RWPE2 (cell line): ENCODE measurements at regions not wholly inside any gene's neighbourhood (a gene's known extent, or its start where the extent isn't known, plus 50 kb on each side); places are given as distances from the start of the nearest gene placed in this dataset.

Source experiments
- ATAC-seq: fragments of 200-7000 bp; cut with Tn5 transposase; 3 replicates; pipeline ENCODE4 v1.9.1; 2021; ENCODE audit warnings: low read depth
- DNase-seq: peaks from one replicate; pipeline ENCODE4 v3.0.0-alpha.2; 2020; ENCODE audit warnings: low spot score
- H3K27ac ChIP-seq: fragments of 450-650 bp; 2 replicates; pipeline ENCODE4 v1.5.1; 2017; ENCODE audit warnings: mild to moderate bottlenecking; ENCODE audit not compliant: poor library complexity, severe bottlenecking
- H3K27me3 ChIP-seq: fragments of 250-450 bp; sonication (Bioruptor Pico); 2 replicates; pipeline ENCODE4 v1.5.1; 2021; ENCODE audit warnings: mild to moderate bottlenecking, moderate library complexity; ENCODE audit not compliant: insufficient read depth, poor library complexity, severe bottlenecking
- H3K36me3 ChIP-seq: fragments of 250-450 bp; sonication (Bioruptor Pico); 2 replicates; pipeline ENCODE4 v1.5.1; 2020; ENCODE audit warnings: low read depth, mild to moderate bottlenecking, moderate library complexity
- H3K4me1 ChIP-seq: fragments of 250-450 bp; sonication (Bioruptor Pico); 2 replicates; pipeline ENCODE4 v1.5.1; 2021; ENCODE audit warnings: mild to moderate bottlenecking, moderate library complexity; ENCODE audit not compliant: insufficient read depth, poor library complexity, severe bottlenecking
- H3K4me3 ChIP-seq: fragments of 250-450 bp; sonication (Bioruptor Pico); 2 replicates; pipeline ENCODE4 v1.5.1; 2021; ENCODE audit warnings: mild to moderate bottlenecking, moderate library complexity; ENCODE audit not compliant: severe bottlenecking
- H3K9me3 ChIP-seq: fragments of 250-450 bp; sonication (Bioruptor Pico); 2 replicates; pipeline ENCODE4 v1.5.1; 2021; ENCODE audit warnings: mild to moderate bottlenecking, moderate library complexity; ENCODE audit not compliant: severe bottlenecking
- TF ChIP-seq, protein P1 (sequence below): fragments of 450-650 bp; IDR thresholded peaks from one replicate; pipeline ENCODE4 v1.5.1; 2017; ENCODE audit warnings: mild to moderate bottlenecking, moderate library complexity; ENCODE audit not compliant: poor library complexity, severe bottlenecking

DNA sequence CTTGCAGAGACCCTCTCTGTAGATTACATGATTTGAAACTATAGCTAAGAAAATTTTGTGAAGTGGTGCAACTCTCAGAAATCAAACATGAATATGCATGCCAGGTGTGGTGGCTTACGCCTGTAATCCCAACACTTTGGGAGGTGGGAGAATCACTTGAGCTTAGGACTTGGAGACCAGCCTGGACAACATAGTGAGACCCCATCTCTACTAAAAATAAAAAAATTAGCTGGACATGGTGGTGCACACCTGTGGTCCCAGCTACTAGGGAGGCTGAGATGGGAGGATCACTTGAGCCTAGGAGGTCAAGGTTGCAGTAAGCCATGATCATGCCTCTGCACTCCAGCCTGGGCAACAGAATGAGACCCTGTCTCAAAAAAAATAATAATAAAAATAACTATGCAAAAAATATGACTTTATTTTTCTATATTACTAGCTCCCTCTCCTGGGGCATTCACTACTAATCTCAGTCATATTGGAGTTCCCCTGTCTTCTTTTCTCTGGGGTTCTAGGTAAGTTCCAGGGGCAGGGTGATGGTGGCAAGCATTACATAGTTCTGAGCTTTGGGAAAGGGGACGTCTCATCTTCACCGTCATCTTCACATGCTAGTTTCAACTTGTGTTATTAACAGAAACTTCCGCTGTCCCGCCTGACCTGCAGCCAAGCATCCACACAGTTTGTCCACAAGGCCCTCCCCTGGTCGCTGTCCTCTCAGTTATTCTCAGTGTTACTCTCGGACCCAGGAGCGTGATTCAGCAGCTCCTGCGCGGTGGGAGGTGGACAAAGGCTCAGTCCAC is 96.8 kb upstream of the MBOAT2 start:
- Histone ChIP-seq H3K9me3 (no peaks in the 10 kb centered on the region), H3K27ac (no peak overlapping the region), H3K27me3 (no peaks in the 10 kb centered on the region), H3K4me3 (no peak overlapping the region), H3K4me1 (peaks cover 18% of the 10 kb centered on the region), H3K36me3 (no peaks in the 10 kb centered on the region)
- DNase-seq: no peak
- no peak for ATAC-seq
- TF ChIP-seq, protein P1, sequence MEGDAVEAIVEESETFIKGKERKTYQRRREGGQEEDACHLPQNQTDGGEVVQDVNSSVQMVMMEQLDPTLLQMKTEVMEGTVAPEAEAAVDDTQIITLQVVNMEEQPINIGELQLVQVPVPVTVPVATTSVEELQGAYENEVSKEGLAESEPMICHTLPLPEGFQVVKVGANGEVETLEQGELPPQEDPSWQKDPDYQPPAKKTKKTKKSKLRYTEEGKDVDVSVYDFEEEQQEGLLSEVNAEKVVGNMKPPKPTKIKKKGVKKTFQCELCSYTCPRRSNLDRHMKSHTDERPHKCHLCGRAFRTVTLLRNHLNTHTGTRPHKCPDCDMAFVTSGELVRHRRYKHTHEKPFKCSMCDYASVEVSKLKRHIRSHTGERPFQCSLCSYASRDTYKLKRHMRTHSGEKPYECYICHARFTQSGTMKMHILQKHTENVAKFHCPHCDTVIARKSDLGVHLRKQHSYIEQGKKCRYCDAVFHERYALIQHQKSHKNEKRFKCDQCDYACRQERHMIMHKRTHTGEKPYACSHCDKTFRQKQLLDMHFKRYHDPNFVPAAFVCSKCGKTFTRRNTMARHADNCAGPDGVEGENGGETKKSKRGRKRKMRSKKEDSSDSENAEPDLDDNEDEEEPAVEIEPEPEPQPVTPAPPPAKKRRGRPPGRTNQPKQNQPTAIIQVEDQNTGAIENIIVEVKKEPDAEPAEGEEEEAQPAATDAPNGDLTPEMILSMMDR: no peak

DNA sequence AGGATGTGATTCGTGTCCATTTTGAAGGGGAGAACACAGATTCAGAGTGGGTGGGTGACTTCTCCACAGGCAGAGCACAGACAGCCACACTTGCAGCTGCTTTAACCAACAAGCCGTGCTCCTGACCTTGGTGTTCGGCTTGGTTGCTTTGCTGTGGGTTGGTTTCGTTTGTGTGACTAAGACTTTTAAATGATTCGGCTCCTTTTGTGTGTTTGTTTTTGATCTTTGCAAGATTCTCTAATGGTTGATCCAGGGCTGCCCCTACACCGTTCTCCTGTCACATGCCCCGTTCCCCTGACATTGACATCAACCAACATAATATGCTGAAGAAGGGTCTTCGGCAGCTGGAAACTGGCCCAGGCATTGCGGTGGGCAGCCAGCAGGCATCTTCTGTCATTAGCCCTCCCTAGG is 95.9 kb upstream of the MBOAT2 start:
- no peak for DNase-seq
- H3K4me1 ChIP-seq: peaks cover 18% of the 10 kb centered on the region
- TF ChIP-seq, protein P1: no peak
- no peak for ATAC-seq
- H3K4me3 ChIP-seq: no peak overlapping the region
- no peak overlapping the region for H3K27ac ChIP-seq
- H3K27me3 ChIP-seq: no peaks in the 10 kb centered on the region
- H3K36me3 ChIP-seq: no peaks in the 10 kb centered on the region
- H3K9me3 ChIP-seq: no peaks in the 10 kb centered on the region

DNA sequence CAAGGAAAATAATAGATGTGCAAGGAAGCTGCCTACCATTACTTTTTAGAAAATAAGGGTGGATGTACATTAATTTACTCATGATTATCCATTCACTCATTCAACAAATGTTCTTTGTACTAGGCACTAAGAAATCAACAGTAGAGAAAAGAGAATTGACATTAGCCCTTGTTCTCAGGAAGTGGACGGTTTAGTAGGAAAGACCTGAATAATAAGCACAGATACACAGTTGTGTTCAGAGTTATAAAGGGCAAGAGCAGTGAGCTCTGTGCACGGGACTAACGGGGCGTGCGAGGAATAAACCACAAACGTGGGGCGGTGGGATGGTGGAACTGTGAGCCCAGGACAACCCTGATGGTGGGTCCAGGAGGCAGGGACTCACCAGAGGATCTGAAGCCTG is 94.4 kb upstream of the MBOAT2 start:
- Histone ChIP-seq H3K27me3 (no peaks in the 10 kb centered on the region), H3K27ac (no peak overlapping the region), H3K36me3 (no peaks in the 10 kb centered on the region), H3K9me3 (no peaks in the 10 kb centered on the region), H3K4me3 (no peak overlapping the region), H3K4me1 (peaks cover 5% of the 10 kb centered on the region)
- TF ChIP-seq, protein P1: no peak
- DNase-seq (no peak), ATAC-seq (no peak)

DNA sequence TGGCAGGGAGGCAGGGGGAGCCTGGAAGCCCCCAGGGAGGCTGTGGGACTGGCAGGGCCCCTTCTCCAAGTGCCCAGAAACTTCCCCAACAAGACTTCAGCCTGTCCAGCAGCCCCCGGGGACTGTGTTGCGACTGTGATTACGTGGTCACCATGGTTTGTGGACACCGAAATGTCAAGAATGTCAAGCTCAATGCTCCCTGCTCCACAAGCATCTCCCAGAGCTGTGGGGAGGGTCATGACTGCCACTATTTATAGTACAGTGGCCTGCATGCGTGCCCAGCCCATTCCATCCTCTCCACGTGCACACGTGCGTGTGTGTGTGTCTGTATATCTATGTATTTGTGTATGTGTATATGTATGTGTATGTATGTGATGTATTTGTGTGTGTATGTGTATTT is 93.8 kb upstream of the MBOAT2 start:
- TF ChIP-seq, protein P1: no peak
- Histone ChIP-seq H3K27me3 (no peaks in the 10 kb centered on the region), H3K4me1 (peaks cover under 1% of the 10 kb centered on the region), H3K4me3 (no peak overlapping the region), H3K9me3 (no peaks in the 10 kb centered on the region), H3K27ac (no peak overlapping the region), H3K36me3 (no peaks in the 10 kb centered on the region)
- DNase-seq (no peak), ATAC-seq (no peak)

DNA sequence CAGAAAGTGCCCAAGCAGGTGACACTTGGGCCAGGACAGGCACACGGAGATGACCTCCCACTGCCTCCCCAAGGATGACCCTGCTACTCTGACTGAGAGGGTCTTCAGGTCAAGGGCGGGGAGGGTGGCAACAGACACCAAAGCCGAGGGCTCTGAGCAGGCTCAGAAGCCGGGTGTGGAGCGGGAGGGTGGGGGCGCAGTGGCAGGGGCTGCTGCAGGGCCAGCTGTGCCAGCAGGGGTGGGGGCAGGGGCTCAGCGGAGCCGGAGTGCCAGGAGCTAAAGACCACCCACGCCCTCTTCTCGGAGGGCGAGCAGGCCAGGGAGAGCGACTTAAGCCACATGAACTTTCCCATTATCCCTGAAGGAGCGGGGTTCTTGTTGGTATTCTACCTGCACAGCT is 93.3 kb upstream of the MBOAT2 start:
- H3K27me3 ChIP-seq: no peaks in the 10 kb centered on the region
- DNase-seq (no peak), ATAC-seq (no peak)
- peaks cover 6% of the 10 kb centered on the region for H3K4me1 ChIP-seq
- H3K27ac ChIP-seq: no peak overlapping the region
- no peaks in the 10 kb centered on the region for H3K9me3 ChIP-seq
- TF ChIP-seq, protein P1: no peak
- H3K4me3 ChIP-seq: no peak overlapping the region
- no peaks in the 10 kb centered on the region for H3K36me3 ChIP-seq
